ENCODE measurements at regions not wholly inside any gene's neighbourhood (a gene's known extent, or its start where the extent isn't known, plus 50 kb on each side); places are given as distances from the start of the nearest gene placed in this dataset.

DNA sequence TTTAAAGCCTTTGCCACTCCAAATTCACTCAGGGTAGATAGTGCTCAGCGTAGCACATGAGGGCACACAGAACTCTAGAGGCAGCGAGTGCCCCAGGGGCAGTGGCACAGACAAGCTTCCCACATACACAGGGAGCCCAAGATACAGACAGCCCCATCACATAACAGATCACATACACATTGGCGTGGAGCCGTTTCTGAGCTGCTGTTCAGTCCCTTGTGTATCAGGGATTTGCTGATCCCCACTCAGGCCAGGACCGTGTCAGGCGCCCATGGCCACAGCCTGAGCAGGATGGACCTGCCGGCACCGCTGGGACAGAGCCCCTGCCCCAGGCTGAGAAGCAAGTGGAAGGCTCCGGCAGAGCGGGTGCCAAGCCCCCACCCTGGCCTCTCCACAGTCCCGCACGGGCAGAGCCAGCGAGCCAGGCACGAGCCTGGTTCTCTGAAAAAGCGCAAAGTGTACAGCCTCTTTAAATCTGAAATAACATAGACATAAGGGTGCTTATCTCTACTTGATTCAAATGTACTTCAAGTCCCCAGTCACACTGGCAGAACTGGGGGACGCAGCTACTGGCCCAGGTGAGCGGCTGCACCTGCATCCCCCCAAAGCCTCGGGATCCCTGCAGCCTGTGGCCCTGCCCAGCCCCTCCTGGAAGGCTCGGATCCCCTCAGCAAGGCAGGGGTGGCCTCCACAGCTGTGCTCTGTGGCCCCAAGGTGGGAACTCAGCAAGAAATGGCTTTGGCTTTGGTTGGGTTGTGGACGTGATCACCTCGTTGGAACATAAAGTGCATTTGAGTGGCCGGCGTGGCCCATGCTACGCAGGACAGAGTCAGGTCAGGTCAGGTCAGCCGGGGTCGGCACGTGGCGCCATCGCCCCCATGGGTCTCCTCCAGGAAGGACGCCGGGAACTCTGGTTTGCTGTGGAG, 231.3 kb downstream of the ERMARD start:
- TF ChIP-seq GATA2 (IDR thresholded peaks at IDR 0.05; ENCODE audit: low read depth, low read length) (no peak), GATA3 (IDR thresholded peaks at IDR 0.05; ENCODE audit: low read depth, low read length) (no peak)
